ENCODE measurements at regions not wholly inside any gene's neighbourhood (a gene's known extent, or its start where the extent isn't known, plus 50 kb on each side); places are given as distances from the start of the nearest gene placed in this dataset.

DNA sequence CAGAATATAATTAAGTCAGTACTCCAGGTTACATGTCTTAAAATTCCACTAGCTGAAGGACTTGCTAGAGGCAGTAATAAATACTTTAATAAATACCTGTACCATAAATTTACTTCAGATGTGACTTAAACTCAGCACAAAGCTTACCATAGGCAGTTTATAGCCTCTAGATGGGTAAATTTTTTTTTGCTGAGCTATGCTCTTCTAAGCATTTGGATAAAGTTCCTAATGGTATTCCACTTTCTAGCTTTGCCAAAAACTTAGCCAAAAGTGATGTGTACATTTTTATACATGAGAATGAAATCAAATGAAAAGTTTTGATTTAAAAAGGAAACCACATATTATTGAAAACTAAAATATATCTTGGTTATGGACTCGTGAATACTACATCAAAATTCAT is 63.7 kb upstream of the DHX40 start:
- H3K9me3 Mint-ChIP-seq (ENCODE audit: low read depth), result no peaks in the 10 kb centered on the region
- H3K27ac Mint-ChIP-seq (ENCODE audit: unreplicated experiment), result no peak overlapping the region
- no peak overlapping the region for H3K4me3 Mint-ChIP-seq (ENCODE audit: unreplicated experiment)
- peaks cover 33% of the 10 kb centered on the region for H3K4me1 Mint-ChIP-seq (ENCODE audit: low read depth)
- DNase-seq (ENCODE audit: low spot score), result no peak
- H3K36me3 Mint-ChIP-seq (ENCODE audit: low read depth), result no peaks in the 10 kb centered on the region
- no peaks in the 10 kb centered on the region for H3K27me3 Mint-ChIP-seq (ENCODE audit: low read depth)
- TF ChIP-seq, protein P1, sequence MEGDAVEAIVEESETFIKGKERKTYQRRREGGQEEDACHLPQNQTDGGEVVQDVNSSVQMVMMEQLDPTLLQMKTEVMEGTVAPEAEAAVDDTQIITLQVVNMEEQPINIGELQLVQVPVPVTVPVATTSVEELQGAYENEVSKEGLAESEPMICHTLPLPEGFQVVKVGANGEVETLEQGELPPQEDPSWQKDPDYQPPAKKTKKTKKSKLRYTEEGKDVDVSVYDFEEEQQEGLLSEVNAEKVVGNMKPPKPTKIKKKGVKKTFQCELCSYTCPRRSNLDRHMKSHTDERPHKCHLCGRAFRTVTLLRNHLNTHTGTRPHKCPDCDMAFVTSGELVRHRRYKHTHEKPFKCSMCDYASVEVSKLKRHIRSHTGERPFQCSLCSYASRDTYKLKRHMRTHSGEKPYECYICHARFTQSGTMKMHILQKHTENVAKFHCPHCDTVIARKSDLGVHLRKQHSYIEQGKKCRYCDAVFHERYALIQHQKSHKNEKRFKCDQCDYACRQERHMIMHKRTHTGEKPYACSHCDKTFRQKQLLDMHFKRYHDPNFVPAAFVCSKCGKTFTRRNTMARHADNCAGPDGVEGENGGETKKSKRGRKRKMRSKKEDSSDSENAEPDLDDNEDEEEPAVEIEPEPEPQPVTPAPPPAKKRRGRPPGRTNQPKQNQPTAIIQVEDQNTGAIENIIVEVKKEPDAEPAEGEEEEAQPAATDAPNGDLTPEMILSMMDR (IDR thresholded peaks at IDR 0.05), result no peak

DNA sequence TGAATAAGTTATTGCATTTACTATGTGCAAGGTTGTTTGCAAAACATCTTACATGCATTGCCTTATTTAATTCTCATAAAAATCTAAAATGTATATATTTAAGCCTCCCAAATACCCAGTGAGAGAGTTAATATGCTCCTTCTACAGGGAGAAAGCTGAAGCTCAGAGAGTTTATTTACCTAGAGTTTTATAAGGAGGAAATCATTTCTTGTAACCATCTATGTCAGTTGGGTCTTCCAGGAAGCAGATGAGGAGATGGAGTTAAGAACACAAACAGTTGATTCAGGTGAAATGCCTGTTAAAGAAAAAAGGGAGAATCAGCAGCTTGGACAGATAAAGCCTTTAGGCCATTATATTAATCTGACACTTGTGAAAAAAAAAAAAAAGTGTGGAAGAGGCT is 62.6 kb upstream of the DHX40 start:
- Mint-ChIP-seq H3K4me3 (ENCODE audit: unreplicated experiment) (no peak overlapping the region), H3K36me3 (ENCODE audit: low read depth) (no peaks in the 10 kb centered on the region), H3K4me1 (ENCODE audit: low read depth) (peaks cover 32% of the 10 kb centered on the region), H3K9me3 (ENCODE audit: low read depth) (no peaks in the 10 kb centered on the region), H3K27me3 (ENCODE audit: low read depth) (no peaks in the 10 kb centered on the region), H3K27ac (ENCODE audit: unreplicated experiment) (no peak overlapping the region)
- TF ChIP-seq, protein P1 (IDR thresholded peaks at IDR 0.05), result no peak
- DNase-seq (ENCODE audit: low spot score), result no peak

DNA sequence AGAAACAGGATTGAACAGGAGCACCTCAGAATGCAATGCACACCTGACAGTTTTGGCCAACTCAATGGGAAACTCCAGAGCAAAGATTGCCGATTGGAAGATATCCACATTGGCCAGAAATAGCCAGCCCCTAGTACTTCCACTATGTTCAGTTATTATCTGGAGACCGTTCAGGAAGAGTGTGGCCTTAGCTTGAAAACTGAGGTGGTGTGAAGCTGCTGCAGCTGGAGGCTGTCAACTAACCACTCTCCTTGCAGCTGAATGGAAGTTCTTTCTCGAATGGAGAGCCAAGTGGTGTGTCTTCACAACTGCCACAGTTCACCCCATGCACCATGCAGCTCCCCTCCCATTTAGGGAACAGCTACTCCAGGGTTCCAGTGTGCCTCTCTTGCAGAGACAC is 61.9 kb upstream of the DHX40 start:
- H3K36me3 Mint-ChIP-seq (ENCODE audit: low read depth), result no peaks in the 10 kb centered on the region
- TF ChIP-seq, protein P1 (IDR thresholded peaks at IDR 0.05), result no peak
- no peak overlapping the region for H3K4me3 Mint-ChIP-seq (ENCODE audit: unreplicated experiment)
- no peak overlapping the region for H3K27ac Mint-ChIP-seq (ENCODE audit: unreplicated experiment)
- H3K9me3 Mint-ChIP-seq (ENCODE audit: low read depth), result no peaks in the 10 kb centered on the region
- no peaks in the 10 kb centered on the region for H3K27me3 Mint-ChIP-seq (ENCODE audit: low read depth)
- H3K4me1 Mint-ChIP-seq (ENCODE audit: low read depth), result peaks cover 25% of the 10 kb centered on the region
- DNase-seq (ENCODE audit: low spot score), result no peak

DNA sequence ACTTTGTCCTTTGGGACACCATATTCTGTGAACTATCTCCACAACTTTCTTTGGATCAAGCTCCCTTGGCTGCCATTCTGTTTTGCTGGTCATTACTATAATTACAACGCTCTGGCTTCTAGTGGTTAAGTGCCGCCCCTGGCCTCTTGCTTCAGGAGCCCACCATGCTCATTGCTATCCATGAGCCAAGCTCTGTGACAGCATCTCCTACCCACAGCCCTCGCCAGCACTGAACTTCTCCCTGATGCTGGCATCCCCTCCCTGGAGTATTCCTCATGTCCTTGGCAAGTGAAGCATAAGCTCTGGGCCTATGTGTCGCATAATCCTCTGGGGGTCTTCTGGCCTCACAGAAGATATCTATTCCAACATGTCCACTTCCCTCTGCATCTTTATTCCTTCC is 60.6 kb upstream of the DHX40 start:
- H3K36me3 Mint-ChIP-seq (ENCODE audit: low read depth), result no peaks in the 10 kb centered on the region
- H3K27me3 Mint-ChIP-seq (ENCODE audit: low read depth), result no peaks in the 10 kb centered on the region
- H3K4me3 Mint-ChIP-seq (ENCODE audit: unreplicated experiment), result no peak overlapping the region
- TF ChIP-seq, protein P1 (IDR thresholded peaks at IDR 0.05), result no peak
- peaks cover 14% of the 10 kb centered on the region for H3K4me1 Mint-ChIP-seq (ENCODE audit: low read depth)
- DNase-seq (ENCODE audit: low spot score), result no peak
- H3K27ac Mint-ChIP-seq (ENCODE audit: unreplicated experiment), result no peak overlapping the region
- H3K9me3 Mint-ChIP-seq (ENCODE audit: low read depth), result no peaks in the 10 kb centered on the region

DNA sequence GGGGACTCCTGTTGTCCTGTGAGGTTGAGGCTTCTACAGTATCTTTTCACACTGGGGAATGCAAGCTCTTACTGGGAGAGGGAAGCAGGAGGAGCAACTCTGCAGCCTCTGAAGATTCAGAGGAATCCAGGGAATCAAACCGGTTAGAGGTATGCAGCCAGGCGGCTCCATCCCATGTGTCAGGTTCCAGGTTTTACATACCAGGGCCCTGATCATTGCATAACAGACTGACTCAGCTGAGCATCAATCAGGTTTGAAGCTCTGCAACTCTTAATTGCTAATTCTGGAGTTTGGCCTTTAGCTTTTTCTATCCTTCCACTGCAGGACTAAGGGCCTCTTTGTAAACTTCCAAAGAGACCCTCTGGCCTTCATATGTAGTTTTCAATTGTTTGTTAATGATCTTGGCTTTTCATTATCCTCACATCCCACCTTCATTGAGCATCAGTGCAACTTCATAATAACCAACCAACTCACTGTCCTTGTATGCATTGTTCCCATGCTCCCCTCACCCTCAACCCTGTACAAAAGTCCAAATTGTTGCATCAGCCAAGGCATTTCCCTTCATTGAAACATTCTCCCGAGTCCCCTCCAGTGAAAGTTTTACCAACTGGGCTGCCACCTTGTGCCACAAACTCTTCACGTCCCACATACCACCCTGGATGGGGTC is 59.7 kb upstream of the DHX40 start:
- H3K4me1 Mint-ChIP-seq (ENCODE audit: low read depth), result peaks cover 14% of the 10 kb centered on the region
- no peak for DNase-seq (ENCODE audit: low spot score)
- H3K9me3 Mint-ChIP-seq (ENCODE audit: low read depth), result no peaks in the 10 kb centered on the region
- no peak overlapping the region for H3K4me3 Mint-ChIP-seq (ENCODE audit: unreplicated experiment)
- no peaks in the 10 kb centered on the region for H3K36me3 Mint-ChIP-seq (ENCODE audit: low read depth)
- H3K27ac Mint-ChIP-seq (ENCODE audit: unreplicated experiment), result no peak overlapping the region
- TF ChIP-seq, protein P1 (IDR thresholded peaks at IDR 0.05), result no peak
- peaks cover 2% of the 10 kb centered on the region for H3K27me3 Mint-ChIP-seq (ENCODE audit: low read depth)
